Osteocyte (in vitro differentiated cells): ENCODE measurements at regions not wholly inside any gene's neighbourhood (a gene's known extent, or its start where the extent isn't known, plus 50 kb on each side); places are given as distances from the start of the nearest gene placed in this dataset.
"Not testable (repeated sequence)": the region's sequence is repeated elsewhere in the genome, so short reads cannot be mapped to it uniquely, and the experiment has no call there.

Experiments used
- DNase-seq: peaks from one replicate; pipeline ENCODE4 v3.0.0; 2021; ENCODE audit warnings: mixed read lengths; ENCODE audit not compliant: unreplicated experiment; ENCODE audit errors: extremely low spot score
- H3K27ac Mint-ChIP-seq: one replicate; pipeline ENCODE4 v1.8.0; 2021; ENCODE audit warnings: mild to moderate bottlenecking, mixed read lengths; ENCODE audit not compliant: unreplicated experiment
- H3K27me3 Mint-ChIP-seq: one replicate; pipeline ENCODE4 v1.8.0; 2021; ENCODE audit warnings: mixed read lengths; ENCODE audit not compliant: unreplicated experiment
- H3K36me3 Mint-ChIP-seq: one replicate; pipeline ENCODE4 v1.8.0; 2021; ENCODE audit warnings: mixed read lengths; ENCODE audit not compliant: unreplicated experiment
- H3K4me1 Mint-ChIP-seq: one replicate; pipeline ENCODE4 v1.8.0; 2021; ENCODE audit warnings: mixed read lengths; ENCODE audit not compliant: unreplicated experiment
- H3K4me3 Mint-ChIP-seq: one replicate; pipeline ENCODE4 v1.8.0; 2021; ENCODE audit warnings: mild to moderate bottlenecking, moderate library complexity, mixed read lengths; ENCODE audit not compliant: unreplicated experiment
- H3K9me3 Mint-ChIP-seq: one replicate; pipeline ENCODE4 v1.8.0; 2021; ENCODE audit warnings: mixed read lengths; ENCODE audit not compliant: unreplicated experiment
- CTCF ChIP-seq: fragments of 200-600 bp; sonication (generic); IDR thresholded peaks from 2 replicates; pipeline ENCODE4 v1.5.0; 2021; ENCODE audit warnings: antibody characterized with exemption, mild to moderate bottlenecking, moderate library complexity

GRCh38 chr1:98516306-98516705, 145.2 kb upstream of the SNX7 start:
- Mint-ChIP-seq H3K4me1 (no peaks in the 10 kb centered on the region), H3K27ac (no peak overlapping the region), H3K9me3 (peaks cover 7% of the 10 kb centered on the region), H3K36me3 (no peaks in the 10 kb centered on the region), H3K4me3 (no peak overlapping the region), H3K27me3 (peaks cover 32% of the 10 kb centered on the region)
- no peak for DNase-seq
- TF ChIP-seq CTCF, result no peak

- no peak overlapping the region for H3K4me3 Mint-ChIP-seq
- peaks cover 29% of the 10 kb centered on the region for H3K27me3 Mint-ChIP-seq
- no peak overlapping the region for H3K27ac Mint-ChIP-seq
- TF ChIP-seq CTCF, result no peak
- H3K4me1 Mint-ChIP-seq, result no peaks in the 10 kb centered on the region
- peaks cover 7% of the 10 kb centered on the region for H3K9me3 Mint-ChIP-seq
- DNase-seq, result no peak
- H3K36me3 Mint-ChIP-seq, result no peaks in the 10 kb centered on the region
Observed at GRCh38 chr1:98515744-98516143, 145.8 kb upstream of the SNX7 start.

- H3K36me3 Mint-ChIP-seq, DNase-seq, H3K4me1 Mint-ChIP-seq, H3K27ac Mint-ChIP-seq, H3K4me3 Mint-ChIP-seq: not testable (repeated sequence)
- peaks cover 22% of the 10 kb centered on the region for H3K9me3 Mint-ChIP-seq
- peaks cover 15% of the 10 kb centered on the region for H3K27me3 Mint-ChIP-seq
Observed at GRCh38 chr1:98512216-98512615, 149.3 kb upstream of the SNX7 start.

- Mint-ChIP-seq H3K9me3 (peaks cover 27% of the 10 kb centered on the region), H3K4me1 (no peaks in the 10 kb centered on the region), H3K27me3 (peaks cover 36% of the 10 kb centered on the region), H3K36me3 (no peaks in the 10 kb centered on the region), H3K4me3 (no peak overlapping the region), H3K27ac (no peak overlapping the region)
- no peak for DNase-seq
- no peak for TF ChIP-seq CTCF
Observed at GRCh38 chr1:98503771-98504170, 157.8 kb upstream of the SNX7 start.

GRCh38 chr1:98502937-98503336, 158.6 kb upstream of the SNX7 start:
- no peak for DNase-seq
- no peak overlapping the region for H3K27ac Mint-ChIP-seq
- no peak for TF ChIP-seq CTCF
- peaks cover 22% of the 10 kb centered on the region for H3K9me3 Mint-ChIP-seq
- H3K4me3 Mint-ChIP-seq, result no peak overlapping the region
- H3K27me3 Mint-ChIP-seq, result peaks cover 27% of the 10 kb centered on the region
- H3K4me1 Mint-ChIP-seq, result no peaks in the 10 kb centered on the region
- H3K36me3 Mint-ChIP-seq, result no peaks in the 10 kb centered on the region

GRCh38 chr1:98500324-98500723, 161.2 kb upstream of the SNX7 start:
- no peak for DNase-seq
- Mint-ChIP-seq H3K9me3 (peaks cover 4% of the 10 kb centered on the region), H3K4me1 (peaks cover 10% of the 10 kb centered on the region), H3K27ac (no peak overlapping the region), H3K4me3 (no peak overlapping the region), H3K27me3 (peaks cover 17% of the 10 kb centered on the region), H3K36me3 (no peaks in the 10 kb centered on the region)
- no peak for TF ChIP-seq CTCF
